EH (cell line): ENCODE measurements at regions not wholly inside any gene's neighbourhood (a gene's known extent, or its start where the extent isn't known, plus 50 kb on each side); places are given as distances from the start of the nearest gene placed in this dataset.

ENCODE experiments used
- DNase-seq: peaks from one replicate; pipeline ENCODE4 v3.0.0-alpha.2; 2015; ENCODE audit warnings: low read depth

GRCh38 chr2:30339071-30339470 is 107.7 kb downstream of the LBH start:
- DNase-seq = no peak

GRCh38 chr2:30341500-30342267 is 105.4 kb upstream of the LCLAT1 start:
- no peak for DNase-seq

GRCh38 chr2:30346471-30347169 is 100.4 kb upstream of the LCLAT1 start:
- DNase-seq = no peak

GRCh38 chr2:30348825-30349224 is 98.2 kb upstream of the LCLAT1 start:
- DNase-seq = no peak

- DNase-seq = peak; percentile 76
Measured at GRCh38 chr2:30349691-30350090, 97.4 kb upstream of the LCLAT1 start.

GRCh38 chr2:30351116-30351515 is 95.9 kb upstream of the LCLAT1 start:
- no peak for DNase-seq

- DNase-seq = no peak
Measured at GRCh38 chr2:30351949-30352348, 95.1 kb upstream of the LCLAT1 start.

GRCh38 chr2:30354150-30354549 is 92.9 kb upstream of the LCLAT1 start:
- no peak for DNase-seq

- DNase-seq = peak; percentile 63
Measured at GRCh38 chr2:30354621-30355020, 92.4 kb upstream of the LCLAT1 start.

GRCh38 chr2:30355306-30355705 is 91.7 kb upstream of the LCLAT1 start:
- peak; percentile 35 for DNase-seq

- DNase-seq = no peak
Measured at GRCh38 chr2:30356071-30356470, 91.0 kb upstream of the LCLAT1 start.

GRCh38 chr2:30356776-30357175 is 90.3 kb upstream of the LCLAT1 start:
- peak; percentile 66 for DNase-seq

- DNase-seq = no peak
Measured at GRCh38 chr2:30358351-30358750, 88.7 kb upstream of the LCLAT1 start.

GRCh38 chr2:30358842-30359241 is 88.2 kb upstream of the LCLAT1 start:
- DNase-seq = no peak

GRCh38 chr2:30359644-30360167 is 87.3 kb upstream of the LCLAT1 start:
- DNase-seq = peak; percentile 50

- no peak for DNase-seq
Measured at GRCh38 chr2:30361751-30362394, 85.2 kb upstream of the LCLAT1 start.

GRCh38 chr2:30362468-30363081 is 84.5 kb upstream of the LCLAT1 start:
- peak; percentile 84 for DNase-seq

GRCh38 chr2:30363406-30363805 is 83.6 kb upstream of the LCLAT1 start:
- no peak for DNase-seq

- no peak for DNase-seq
Measured at GRCh38 chr2:30365201-30365600, 81.8 kb upstream of the LCLAT1 start.

- DNase-seq = peak; percentile 73
Measured at GRCh38 chr2:30366199-30366691, 80.8 kb upstream of the LCLAT1 start.

GRCh38 chr2:30367232-30368070 is 79.6 kb upstream of the LCLAT1 start:
- DNase-seq = peak; percentile 93
